HG03520 (cell line): ENCODE measurements at regions not wholly inside any gene's neighbourhood (a gene's known extent, or its start where the extent isn't known, plus 50 kb on each side); places are given as distances from the start of the nearest gene placed in this dataset.
"Not testable (repeated sequence)": the region's sequence is repeated elsewhere in the genome, so short reads cannot be mapped to it uniquely, and the experiment has no call there.

Source experiments
- ATAC-seq: cut with Tn5 transposase; IDR thresholded peaks from one replicate; pipeline ENCODE4 v1.9.1; 2021; ENCODE audit warnings: mild to moderate bottlenecking, moderate library complexity; ENCODE audit not compliant: unreplicated experiment

- no peak for ATAC-seq
Observed at GRCh38 chr4:158313566-158313965, 103.3 kb downstream of the TMEM144 start.

GRCh38 chr4:158314756-158315487 lies 104.6 kb downstream of the TMEM144 start:
- no peak for ATAC-seq

- ATAC-seq = no peak
Observed at GRCh38 chr4:158315706-158316105, 105.4 kb downstream of the TMEM144 start.

GRCh38 chr4:158316264-158316663 lies 106.0 kb downstream of the TMEM144 start:
- peak; percentile 71 for ATAC-seq

GRCh38 chr4:158319880-158320279 lies 109.6 kb downstream of the TMEM144 start:
- no peak for ATAC-seq

- ATAC-seq = no peak
Observed at GRCh38 chr4:158322109-158322508, 111.8 kb downstream of the TMEM144 start.

GRCh38 chr4:158327525-158327924 lies 117.2 kb downstream of the TMEM144 start:
- no peak for ATAC-seq

- no peak for ATAC-seq
Observed at GRCh38 chr4:158331863-158332262, 121.6 kb downstream of the TMEM144 start.

- no peak for ATAC-seq
Observed at GRCh38 chr4:158333820-158334219, 123.5 kb downstream of the TMEM144 start.

GRCh38 chr4:158341896-158342295 lies 131.6 kb downstream of the TMEM144 start:
- ATAC-seq = no peak

- ATAC-seq = no peak
Observed at GRCh38 chr4:158346576-158346975, 136.3 kb downstream of the TMEM144 start.

GRCh38 chr4:158347556-158347955 lies 137.3 kb downstream of the TMEM144 start:
- ATAC-seq = no peak

- no peak for ATAC-seq
Observed at GRCh38 chr4:158350161-158350560, 139.9 kb downstream of the TMEM144 start.

GRCh38 chr4:158353541-158354304 lies 143.4 kb downstream of the TMEM144 start:
- no peak for ATAC-seq

- ATAC-seq = no peak
Observed at GRCh38 chr4:158356301-158356700, 146.0 kb downstream of the TMEM144 start.

GRCh38 chr4:158367932-158368441 lies 153.7 kb upstream of the RXFP1 start:
- not testable (repeated sequence) for ATAC-seq

- ATAC-seq = no peak
Observed at GRCh38 chr4:158371158-158371557, 150.5 kb upstream of the RXFP1 start.

GRCh38 chr4:158374318-158374717 lies 147.4 kb upstream of the RXFP1 start:
- no peak for ATAC-seq

- ATAC-seq = no peak
Observed at GRCh38 chr4:158376106-158376840, 145.4 kb upstream of the RXFP1 start.

- no peak for ATAC-seq
Observed at GRCh38 chr4:158384414-158384813, 137.3 kb upstream of the RXFP1 start.

GRCh38 chr4:158395343-158395742 lies 126.3 kb upstream of the RXFP1 start:
- ATAC-seq = no peak
